Upper lobe of left lung (tissue), 6 donors: ENCODE measurements at regions not wholly inside any gene's neighbourhood (a gene's known extent, or its start where the extent isn't known, plus 50 kb on each side); places are given as distances from the start of the nearest gene placed in this dataset.

ENCODE experiments used
- ATAC-seq, 2 donors: fragments of 200-7000 bp; cut with Tn5 transposase; one replicate each; pipeline ENCODE4 v1.9.1; 2022; ENCODE audit warnings: mild to moderate bottlenecking in 2 of 2, moderate library complexity in 2 of 2; ENCODE audit not compliant: low FRiP score in 2 of 2
- DNase-seq, 2 donors: peaks; one replicate each; pipeline ENCODE4 v3.0.0-alpha.2; 2019 to 2020
- H3K27ac ChIP-seq, 4 donors: fragments of 200-600 bp; sonication (generic); one replicate each; pipeline ENCODE4 v1.5.1; 2016 to 2019
- H3K27me3 ChIP-seq, 4 donors: fragments of 200-600 bp; sonication (generic); one replicate each; pipeline ENCODE4 v1.5.1; 2017 to 2019
- H3K36me3 ChIP-seq, 4 donors: fragments of 200-600 bp; sonication (generic); one replicate each; pipeline ENCODE4 v1.5.1; 2016 to 2019
- H3K4me1 ChIP-seq, 4 donors: fragments of 200-600 bp; sonication (generic); one replicate each; pipeline ENCODE4 v1.5.1; 2018 to 2019
- H3K4me3 ChIP-seq, 4 donors: fragments of 200-600 bp; sonication (generic); one replicate each; pipeline ENCODE4 v1.5.1; 2017 to 2019; ENCODE audit warnings: mild to moderate bottlenecking in 2 of 4, moderate library complexity in 1 of 4
- H3K9me3 ChIP-seq, 4 donors: fragments of 200-600 bp; sonication (generic); one replicate each; pipeline ENCODE4 v1.5.1; 2018 to 2019
- EP300 ChIP-seq, 4 donors: sonication (generic); formaldehyde crosslinking; IDR thresholded peaks; one replicate each; pipeline ENCODE4 v1.5.1; 2017; ENCODE audit warnings: antibody characterized with exemption in 4 of 4, control low read depth in 2 of 4
- POLR2A ChIP-seq, 4 donors: fragments of 450-650 bp; IDR thresholded peaks; one replicate each; pipeline ENCODE4 v1.5.1; 2016 to 2017; ENCODE audit warnings: antibody characterized with exemption in 4 of 4, mild to moderate bottlenecking in 2 of 4
- POLR2AphosphoS5 ChIP-seq, 2 donors: sonication (generic); formaldehyde crosslinking; IDR thresholded peaks; one replicate each; pipeline ENCODE4 v1.5.1; 2017; ENCODE audit warnings: antibody characterized with exemption in 2 of 2
- whole genome bisulfite sequencing, 2 donors: methylation state at CpG; one replicate each; pipeline ENCODE4 v1.1.5; 2017 to 2018; 5-methylcytosine and 5-hydroxymethylcytosine counted together
- TF ChIP-seq, protein P1 (sequence below), 6 experiments: fragments of 450-650 bp in 4 of 6; fragments of 200-600 bp in 2 of 6; sonication (generic) in 2 of 6; IDR thresholded peaks; one replicate each; pipeline ENCODE4 v1.5.1; 2016 to 2019; ENCODE audit warnings: antibody characterized with exemption in 6 of 6
- donor health status: DM: no; HTN: no; CAD: no; lungs with moderate emphysema.
- donor health status: DM: no; HTN: yes; CAD: no; lungs with severe emphysema.

DNA sequence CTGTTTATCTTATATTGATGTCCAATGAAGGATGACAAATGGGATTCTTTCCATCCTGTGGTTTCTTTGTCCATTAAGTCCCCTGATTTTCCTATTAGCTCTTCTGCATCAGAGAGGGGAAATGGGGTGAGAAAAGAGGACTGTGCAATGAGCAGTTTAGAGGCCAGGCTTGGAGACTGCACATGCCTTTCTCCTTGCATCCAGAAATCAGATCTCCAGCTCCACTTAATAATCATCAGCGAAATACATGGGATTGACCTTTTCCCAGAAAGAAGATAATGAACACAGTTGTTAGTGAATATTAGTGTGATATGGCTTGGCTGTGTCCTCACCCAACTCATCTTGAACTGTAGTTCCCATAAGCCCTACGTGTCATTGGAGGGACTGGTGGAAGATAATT is 697.4 kb downstream of the CBLN2 start:
- H3K9me3 ChIP-seq = peaks cover 0 to 15% (median 0%) of the 10 kb centered on the region in 4 donors
- ATAC-seq (no peak), DNase-seq (no peak)
- TF ChIP-seq, protein P1, sequence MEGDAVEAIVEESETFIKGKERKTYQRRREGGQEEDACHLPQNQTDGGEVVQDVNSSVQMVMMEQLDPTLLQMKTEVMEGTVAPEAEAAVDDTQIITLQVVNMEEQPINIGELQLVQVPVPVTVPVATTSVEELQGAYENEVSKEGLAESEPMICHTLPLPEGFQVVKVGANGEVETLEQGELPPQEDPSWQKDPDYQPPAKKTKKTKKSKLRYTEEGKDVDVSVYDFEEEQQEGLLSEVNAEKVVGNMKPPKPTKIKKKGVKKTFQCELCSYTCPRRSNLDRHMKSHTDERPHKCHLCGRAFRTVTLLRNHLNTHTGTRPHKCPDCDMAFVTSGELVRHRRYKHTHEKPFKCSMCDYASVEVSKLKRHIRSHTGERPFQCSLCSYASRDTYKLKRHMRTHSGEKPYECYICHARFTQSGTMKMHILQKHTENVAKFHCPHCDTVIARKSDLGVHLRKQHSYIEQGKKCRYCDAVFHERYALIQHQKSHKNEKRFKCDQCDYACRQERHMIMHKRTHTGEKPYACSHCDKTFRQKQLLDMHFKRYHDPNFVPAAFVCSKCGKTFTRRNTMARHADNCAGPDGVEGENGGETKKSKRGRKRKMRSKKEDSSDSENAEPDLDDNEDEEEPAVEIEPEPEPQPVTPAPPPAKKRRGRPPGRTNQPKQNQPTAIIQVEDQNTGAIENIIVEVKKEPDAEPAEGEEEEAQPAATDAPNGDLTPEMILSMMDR (IDR thresholded peaks at IDR 0.05) = no peak
- TF ChIP-seq POLR2A (IDR thresholded peaks at IDR 0.05) (no peak), EP300 (IDR thresholded peaks at IDR 0.05) (no peak), POLR2AphosphoS5 (IDR thresholded peaks at IDR 0.05) (no peak)
- no peaks in the 10 kb centered on the region for H3K4me1 ChIP-seq
- 76 to 93% methylated on average over 2 of the region's 2 CpGs for WGBS, 2 donors
- H3K4me3 ChIP-seq = no peak overlapping the region
- no peaks in the 10 kb centered on the region for H3K36me3 ChIP-seq
- H3K27me3 ChIP-seq = no peaks in the 10 kb centered on the region
- H3K27ac ChIP-seq = no peak overlapping the region

DNA sequence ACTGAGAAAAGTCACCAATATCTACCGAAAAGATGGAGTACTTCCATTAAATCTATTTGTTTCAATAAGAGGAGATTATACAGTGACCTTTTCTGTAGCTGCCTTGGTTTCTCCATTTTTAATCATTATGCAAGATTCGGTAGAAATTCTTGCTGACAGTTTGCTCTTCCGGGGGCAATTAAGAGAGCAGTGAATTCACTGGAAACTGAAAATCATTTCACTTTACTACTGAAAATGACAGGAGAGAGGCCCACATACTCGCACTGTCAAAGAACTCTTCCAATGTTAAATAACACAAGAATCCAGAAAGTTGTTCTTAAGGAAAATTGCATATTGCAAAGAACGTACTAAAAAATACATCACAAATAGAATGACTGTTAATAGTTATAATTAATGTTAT is 699.3 kb downstream of the CBLN2 start:
- Histone ChIP-seq H3K9me3 (peaks cover 0 to 15% (median 0%) of the 10 kb centered on the region in 4 donors), H3K27ac (no peak overlapping the region), H3K27me3 (no peaks in the 10 kb centered on the region), H3K4me3 (no peak overlapping the region), H3K36me3 (no peaks in the 10 kb centered on the region), H3K4me1 (no peaks in the 10 kb centered on the region)
- WGBS, 2 donors = 64 to 65% methylated on average over 5 of the region's 5 CpGs
- TF ChIP-seq POLR2A (IDR thresholded peaks at IDR 0.05) = no peak
- TF ChIP-seq EP300 (IDR thresholded peaks at IDR 0.05) = no peak
- TF ChIP-seq, protein P1 (IDR thresholded peaks at IDR 0.05) = no peak
- no peak for TF ChIP-seq POLR2AphosphoS5 (IDR thresholded peaks at IDR 0.05)
- ATAC-seq (no peak), DNase-seq (no peak)

DNA sequence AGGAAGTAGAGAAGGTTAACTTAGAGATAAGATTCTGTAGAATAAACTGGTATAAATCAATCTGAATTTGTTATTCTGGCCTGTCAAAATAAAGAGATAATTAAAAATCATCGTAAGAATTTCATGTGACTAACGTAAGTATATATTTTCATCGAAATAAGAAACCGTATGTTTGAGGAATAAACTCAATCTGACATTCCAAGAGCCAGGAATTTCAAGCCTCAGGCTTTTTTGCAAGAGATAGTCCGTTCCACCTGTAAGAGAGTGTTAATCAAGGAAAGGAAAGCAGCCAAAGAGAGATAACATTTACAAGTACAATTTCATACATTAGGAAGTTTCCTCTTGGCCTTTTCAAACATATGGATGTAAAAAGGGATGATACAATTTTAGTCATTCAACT is 701.5 kb downstream of the CBLN2 start:
- H3K36me3 ChIP-seq = no peaks in the 10 kb centered on the region
- WGBS, 2 donors = 82 to 85% methylated on average over 5 of the region's 5 CpGs
- H3K4me3 ChIP-seq = no peak overlapping the region
- no peaks in the 10 kb centered on the region for H3K27me3 ChIP-seq
- DNase-seq (no peak), ATAC-seq (no peak)
- TF ChIP-seq, protein P1 (IDR thresholded peaks at IDR 0.05) = no peak
- no peak for TF ChIP-seq EP300 (IDR thresholded peaks at IDR 0.05)
- no peak for TF ChIP-seq POLR2A (IDR thresholded peaks at IDR 0.05)
- TF ChIP-seq POLR2AphosphoS5 (IDR thresholded peaks at IDR 0.05) = no peak
- H3K4me1 ChIP-seq = no peaks in the 10 kb centered on the region
- H3K27ac ChIP-seq = no peak overlapping the region
- H3K9me3 ChIP-seq = peaks cover 0 to 7% (median 0%) of the 10 kb centered on the region in 4 donors

DNA sequence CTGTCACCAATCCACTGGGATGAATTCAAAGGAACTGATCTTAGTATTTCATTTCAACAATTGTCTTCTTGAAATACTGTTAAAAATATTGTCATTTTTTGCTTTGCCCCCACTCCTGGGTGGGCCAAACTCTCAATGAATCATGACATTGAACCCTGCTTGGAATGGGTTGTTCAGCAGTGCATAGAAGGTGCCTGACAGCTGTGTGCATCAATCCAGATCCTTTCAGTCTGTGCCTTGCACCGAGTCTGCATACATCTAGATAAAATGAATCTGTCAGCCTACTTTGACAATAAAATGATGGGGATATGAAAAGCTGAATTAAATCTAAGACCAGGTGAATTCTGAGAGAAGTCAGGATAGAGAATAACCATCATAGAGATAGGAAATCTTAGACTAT is 706.6 kb downstream of the CBLN2 start:
- Histone ChIP-seq H3K27ac (no peak overlapping the region), H3K36me3 (no peaks in the 10 kb centered on the region), H3K9me3 (no peaks in the 10 kb centered on the region), H3K4me3 (no peak overlapping the region), H3K27me3 (no peaks in the 10 kb centered on the region), H3K4me1 (no peaks in the 10 kb centered on the region)
- no peak for DNase-seq
- WGBS, 2 donors = 86 to 94% methylated on average over 1 of the region's 1 CpG
- no peak for ATAC-seq
- TF ChIP-seq, protein P1 (IDR thresholded peaks at IDR 0.05) = no peak
- TF ChIP-seq POLR2AphosphoS5 (IDR thresholded peaks at IDR 0.05) (no peak), POLR2A (IDR thresholded peaks at IDR 0.05) (no peak), EP300 (IDR thresholded peaks at IDR 0.05) (no peak)

DNA sequence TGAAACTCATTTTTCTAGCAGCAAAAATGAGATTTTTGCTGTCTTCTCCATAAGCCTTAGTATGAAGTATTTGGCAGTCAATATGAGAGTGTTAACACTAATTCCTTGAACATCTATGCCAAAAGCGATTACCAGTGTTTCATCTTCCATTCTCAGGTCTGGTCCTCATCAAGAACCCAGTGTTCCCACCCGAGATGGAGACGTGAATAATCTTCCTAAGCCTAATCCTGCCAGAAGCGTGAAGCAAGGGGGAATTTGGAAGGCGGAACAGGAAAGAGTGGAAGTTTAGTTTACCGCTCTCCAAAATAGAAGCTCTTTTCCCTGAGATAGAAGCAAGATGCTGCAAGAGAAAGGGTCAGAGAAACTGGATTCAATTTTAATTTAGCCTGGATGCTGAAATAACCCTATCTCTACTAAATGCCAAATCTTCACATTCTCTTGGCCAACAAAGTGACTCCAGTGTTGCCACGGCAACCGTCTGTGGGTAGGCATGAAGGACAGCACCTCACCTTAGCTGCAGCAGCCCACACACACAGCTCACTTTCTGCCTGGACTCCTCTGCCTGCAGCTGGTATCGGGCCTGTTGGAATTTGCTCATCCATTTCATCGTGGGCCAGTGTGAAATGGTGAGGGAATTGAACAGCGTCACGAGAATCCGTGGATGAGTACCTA is 711.1 kb downstream of the CBLN2 start:
- 84 to 94% methylated on average over 13 of the region's 13 CpGs for WGBS, 2 donors
- Histone ChIP-seq H3K9me3 (no peaks in the 10 kb centered on the region), H3K27me3 (no peaks in the 10 kb centered on the region), H3K36me3 (no peaks in the 10 kb centered on the region), H3K27ac (no peak overlapping the region), H3K4me1 (no peaks in the 10 kb centered on the region), H3K4me3 (no peak overlapping the region)
- TF ChIP-seq POLR2A (IDR thresholded peaks at IDR 0.05) (no peak), EP300 (IDR thresholded peaks at IDR 0.05) (no peak), POLR2AphosphoS5 (IDR thresholded peaks at IDR 0.05) (no peak)
- TF ChIP-seq, protein P1 (IDR thresholded peaks at IDR 0.05) = no peak
- ATAC-seq (no peak), DNase-seq (no peak)
